HG03103 (cell line): ENCODE measurements at regions not wholly inside any gene's neighbourhood (a gene's known extent, or its start where the extent isn't known, plus 50 kb on each side); places are given as distances from the start of the nearest gene placed in this dataset.
"Not testable (repeated sequence)": the region's sequence is repeated elsewhere in the genome, so short reads cannot be mapped to it uniquely, and the experiment has no call there.

Source experiments
- ATAC-seq: cut with Tn5 transposase; IDR thresholded peaks from one replicate; pipeline ENCODE4 v1.9.1; 2021; ENCODE audit warnings: low read depth; ENCODE audit not compliant: unreplicated experiment

- ATAC-seq, result not testable (repeated sequence)
Measured at GRCh38 chr17:77843255-77843895, 115.1 kb upstream of the TNRC6C start.

GRCh38 chr17:77843896-77844295 lies 114.6 kb upstream of the TNRC6C start:
- ATAC-seq, result no peak

- ATAC-seq, result no peak
Measured at GRCh38 chr17:77844681-77845080, 113.8 kb upstream of the TNRC6C start.

GRCh38 chr17:77845541-77846225 lies 112.8 kb upstream of the TNRC6C start:
- ATAC-seq, result no peak

GRCh38 chr17:77846531-77847085 lies 111.9 kb upstream of the TNRC6C start:
- ATAC-seq, result no peak

GRCh38 chr17:77847221-77848085 lies 111.0 kb upstream of the TNRC6C start:
- no peak for ATAC-seq

- ATAC-seq, result no peak
Measured at GRCh38 chr17:77848257-77848656, 110.2 kb upstream of the TNRC6C start.

GRCh38 chr17:77849239-77849638 lies 109.3 kb upstream of the TNRC6C start:
- ATAC-seq, result no peak

GRCh38 chr17:77851921-77852320 lies 106.6 kb upstream of the TNRC6C start:
- ATAC-seq, result no peak

- ATAC-seq, result no peak
Measured at GRCh38 chr17:77852731-77853130, 105.8 kb upstream of the TNRC6C start.

GRCh38 chr17:77853191-77853977 lies 105.1 kb upstream of the TNRC6C start:
- ATAC-seq, result no peak

GRCh38 chr17:77854083-77854758 lies 104.3 kb upstream of the TNRC6C start:
- no peak for ATAC-seq

GRCh38 chr17:77854759-77855745 lies 103.5 kb upstream of the TNRC6C start:
- ATAC-seq, result no peak

- no peak for ATAC-seq
Measured at GRCh38 chr17:77856551-77857305, 101.8 kb upstream of the TNRC6C start.

GRCh38 chr17:77857306-77857555 lies 101.3 kb upstream of the TNRC6C start:
- ATAC-seq, result no peak

GRCh38 chr17:77857613-77858012 lies 100.9 kb upstream of the TNRC6C start:
- ATAC-seq, result no peak

- ATAC-seq, result no peak
Measured at GRCh38 chr17:77858291-77859034, 100.0 kb upstream of the TNRC6C start.
